ENCODE measurements at regions not wholly inside any gene's neighbourhood (a gene's known extent, or its start where the extent isn't known, plus 50 kb on each side); places are given as distances from the start of the nearest gene placed in this dataset.

DNA sequence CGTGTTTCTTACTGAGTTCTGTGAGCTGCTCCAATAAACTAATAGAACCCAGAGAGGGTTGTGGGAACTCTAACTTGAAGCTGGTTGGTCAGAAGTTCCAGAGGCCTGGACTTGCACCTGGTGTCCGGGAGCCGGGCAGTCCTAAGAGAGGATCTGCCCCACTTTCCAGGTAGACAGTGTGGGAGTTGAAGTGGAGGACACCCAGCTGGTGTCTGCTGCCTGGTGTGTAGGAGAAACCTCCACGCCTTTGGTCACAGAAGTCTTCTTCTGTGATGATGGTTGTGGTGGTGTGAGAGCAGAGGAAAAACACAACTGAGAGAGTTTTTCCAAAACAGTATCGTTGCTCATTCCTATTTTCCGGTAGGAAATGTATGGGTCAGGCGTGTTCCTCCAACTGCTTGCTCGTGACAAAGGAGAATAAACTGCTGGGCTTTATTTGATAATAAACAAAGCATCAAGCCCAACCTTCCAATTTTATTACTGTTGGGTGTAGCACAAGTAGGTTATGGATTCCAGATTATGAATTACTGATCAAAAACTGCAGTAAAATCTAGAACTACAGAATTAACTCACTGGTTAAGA, 137.0 kb downstream of the KLF13 start:
- H3K27ac Mint-ChIP-seq, result no peak overlapping the region
- H3K36me3 Mint-ChIP-seq (ENCODE audit: low read depth), result no peaks in the 10 kb centered on the region

DNA sequence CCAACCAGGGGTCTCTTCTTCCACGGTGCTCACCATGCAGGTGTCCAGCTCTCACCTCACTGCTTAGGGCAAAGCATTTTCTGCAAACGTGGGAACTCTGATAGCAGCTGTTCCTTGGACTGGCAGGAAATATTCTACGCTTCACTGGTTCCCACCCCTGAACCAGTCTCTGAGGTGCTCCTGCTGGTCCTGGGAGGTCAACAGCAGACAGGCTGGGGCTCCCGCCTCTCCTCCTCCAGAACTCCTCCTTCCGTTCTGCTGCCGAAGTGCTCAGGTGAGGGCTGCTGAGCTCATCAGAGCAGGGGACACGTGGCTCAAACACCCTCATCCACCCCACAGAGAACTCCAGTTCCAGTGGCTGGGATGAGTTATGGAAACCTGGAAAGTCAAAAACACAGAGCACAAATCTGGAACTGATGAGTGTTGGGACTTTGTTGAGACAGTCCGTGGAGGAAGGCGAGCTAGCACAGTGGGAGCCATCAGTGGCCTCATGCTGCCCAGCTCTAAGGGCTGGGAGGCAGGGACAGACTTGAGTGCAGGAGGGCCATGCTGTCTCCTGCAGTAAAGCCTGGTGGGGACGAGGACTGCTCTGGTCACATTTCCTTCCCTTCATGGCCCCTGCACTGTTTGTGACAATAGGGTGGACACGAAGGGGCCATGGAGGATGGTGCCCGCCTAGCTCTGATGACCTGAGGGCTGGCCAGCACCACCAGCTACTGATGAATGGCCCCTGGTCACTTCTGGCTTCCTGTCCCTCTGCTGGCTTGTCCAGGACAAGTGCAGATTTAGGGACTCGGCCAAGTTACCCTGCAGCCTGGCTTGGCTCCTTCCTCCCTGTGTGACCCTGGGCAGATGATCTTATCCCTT, 137.8 kb downstream of the KLF13 start:
- Mint-ChIP-seq H3K4me3 (no peak overlapping the region), H3K4me1 (peaks cover 5% of the 10 kb centered on the region), H3K9me3 (no peaks in the 10 kb centered on the region), H3K27me3 (ENCODE audit: low read depth) (peaks cover 52% of the 10 kb centered on the region), H3K36me3 (ENCODE audit: low read depth) (no peaks in the 10 kb centered on the region), H3K27ac (no peak overlapping the region)
- no peak for TF ChIP-seq CTCF (IDR thresholded peaks at IDR 0.05; ENCODE audit: unreplicated experiment in 3 of 3)

More for the DNA sequence above, 137.0 kb downstream of the KLF13 start:
- H3K4me3 Mint-ChIP-seq, result no peak overlapping the region
- peaks cover 5% of the 10 kb centered on the region for H3K4me1 Mint-ChIP-seq
- TF ChIP-seq CTCF (IDR thresholded peaks at IDR 0.05; ENCODE audit: unreplicated experiment in 3 of 3), result no peak
- peaks cover 56% of the 10 kb centered on the region for H3K27me3 Mint-ChIP-seq (ENCODE audit: low read depth)
- H3K9me3 Mint-ChIP-seq, result no peaks in the 10 kb centered on the region

DNA sequence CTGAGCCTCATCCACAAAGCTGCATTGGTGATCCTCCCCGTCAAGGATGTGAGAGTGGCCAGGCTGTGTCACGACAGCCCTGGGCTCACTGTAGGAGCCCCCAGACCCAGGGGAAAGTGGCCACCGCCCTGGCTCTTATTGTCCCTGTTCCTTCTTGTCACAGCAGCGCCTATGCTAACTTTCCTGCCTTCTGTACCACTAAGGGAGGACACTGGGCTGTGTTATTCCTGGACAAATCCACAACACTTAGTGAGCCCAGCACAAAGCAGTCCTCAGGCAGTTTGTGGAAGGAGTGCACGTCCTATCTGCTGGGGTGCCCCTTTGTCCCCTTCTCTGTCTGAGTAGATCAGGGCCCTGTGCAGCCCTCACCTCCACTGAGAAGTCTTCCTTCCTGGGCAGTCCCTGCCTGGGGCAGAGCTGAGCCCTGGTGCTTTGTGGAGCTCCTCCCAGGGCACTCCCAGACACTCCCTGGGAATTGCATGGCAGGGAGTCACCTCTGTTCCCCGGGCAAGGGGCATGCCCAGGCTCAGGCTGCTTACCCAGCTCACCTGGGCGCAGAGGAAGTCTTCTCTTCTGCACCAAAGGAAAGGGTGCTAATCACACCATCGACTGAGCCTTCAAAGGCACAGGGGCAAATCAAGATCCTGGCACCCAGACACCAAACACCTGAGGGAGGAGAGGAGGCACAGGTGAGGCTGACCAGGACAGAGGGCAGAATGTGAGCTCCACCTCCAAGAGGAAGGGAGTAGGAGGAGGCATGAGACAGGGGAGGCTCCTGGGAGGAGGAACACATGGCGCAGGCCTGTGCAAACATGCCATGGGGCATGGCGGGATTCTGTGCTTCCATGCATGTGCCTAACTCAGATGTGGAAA, 138.7 kb downstream of the KLF13 start:
- no peak overlapping the region for H3K27ac Mint-ChIP-seq
- peaks cover 57% of the 10 kb centered on the region for H3K27me3 Mint-ChIP-seq (ENCODE audit: low read depth)
- no peak overlapping the region for H3K4me3 Mint-ChIP-seq
- TF ChIP-seq CTCF (IDR thresholded peaks at IDR 0.05; ENCODE audit: unreplicated experiment in 3 of 3), result no peak
- H3K4me1 Mint-ChIP-seq, result peaks cover 11% of the 10 kb centered on the region
- no peaks in the 10 kb centered on the region for H3K9me3 Mint-ChIP-seq
- H3K36me3 Mint-ChIP-seq (ENCODE audit: low read depth), result no peaks in the 10 kb centered on the region

GRCh38 chr15:31467361-31467760, 140.7 kb downstream of the KLF13 start:
- no peak overlapping the region for H3K4me3 Mint-ChIP-seq
- H3K27ac Mint-ChIP-seq, result no peak overlapping the region
- peaks cover 28% of the 10 kb centered on the region for H3K4me1 Mint-ChIP-seq
- H3K27me3 Mint-ChIP-seq (ENCODE audit: low read depth), result peaks cover 48% of the 10 kb centered on the region
- TF ChIP-seq CTCF (IDR thresholded peaks at IDR 0.05; ENCODE audit: unreplicated experiment in 3 of 3), result no peak
- H3K36me3 Mint-ChIP-seq (ENCODE audit: low read depth), result no peaks in the 10 kb centered on the region
- no peaks in the 10 kb centered on the region for H3K9me3 Mint-ChIP-seq

DNA sequence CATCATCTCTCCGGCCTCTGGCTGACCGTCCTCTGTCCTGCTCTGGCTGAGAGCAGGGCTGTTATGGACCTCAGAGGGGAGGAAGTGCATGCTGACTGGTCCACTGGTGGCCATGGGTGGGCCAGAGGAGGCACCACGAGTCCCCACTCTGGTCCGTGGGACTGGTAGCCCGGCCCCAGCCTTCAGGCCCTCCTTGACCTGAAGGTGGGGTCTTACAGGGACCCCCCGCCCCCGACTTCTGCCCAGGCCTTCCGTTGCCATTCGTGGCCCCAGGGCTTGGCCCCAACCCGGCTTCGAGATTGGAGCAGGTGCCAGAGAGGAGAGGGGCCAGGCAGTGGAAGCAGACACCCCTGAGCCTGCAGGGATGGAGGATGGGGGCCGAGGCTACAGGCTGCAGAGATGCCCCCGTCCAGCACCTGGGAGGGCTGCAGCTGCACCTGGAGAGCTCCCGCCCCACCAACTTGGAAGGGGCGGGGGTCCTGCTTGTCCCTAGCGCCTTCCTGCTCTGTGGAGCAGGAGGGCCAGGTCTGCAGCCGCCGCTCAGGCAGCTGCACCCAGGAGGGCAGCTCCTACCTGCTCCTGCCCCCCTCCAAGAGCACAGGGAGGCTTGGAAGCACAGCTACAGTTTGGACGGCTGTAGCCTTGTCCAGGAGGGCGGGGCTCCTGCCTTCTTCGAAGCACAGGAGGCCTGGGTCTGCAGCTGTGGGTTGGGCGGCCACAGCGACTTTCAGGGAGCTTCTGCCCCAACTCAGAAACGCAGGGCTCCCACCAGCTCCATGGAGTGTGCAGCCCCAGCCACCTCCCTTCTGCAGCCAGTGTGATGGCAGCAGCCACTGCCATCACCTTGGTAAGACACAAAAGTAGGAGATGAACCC, 142.5 kb downstream of the KLF13 start:
- Mint-ChIP-seq H3K4me3 (no peak overlapping the region), H3K9me3 (no peaks in the 10 kb centered on the region), H3K27me3 (ENCODE audit: low read depth) (peaks cover 40% of the 10 kb centered on the region), H3K4me1 (peaks cover 43% of the 10 kb centered on the region), H3K27ac (no peak overlapping the region), H3K36me3 (ENCODE audit: low read depth) (no peaks in the 10 kb centered on the region)
- TF ChIP-seq CTCF (IDR thresholded peaks at IDR 0.05; ENCODE audit: unreplicated experiment in 3 of 3), result no peak
